ENCODE measurements at regions not wholly inside any gene's neighbourhood (a gene's known extent, or its start where the extent isn't known, plus 50 kb on each side); places are given as distances from the start of the nearest gene placed in this dataset.

- no peaks in the 10 kb centered on the region for H3K36me3 ChIP-seq
- TF ChIP-seq CTCF (IDR thresholded peaks at IDR 0.05), result no peak
- no peaks in the 10 kb centered on the region for H3K27me3 ChIP-seq (ENCODE audit: low read depth)
- DNase-seq (no peak), ATAC-seq (no peak)
- intact Hi-C loops (cut with DNase I), result no loop called here
- H3K4me3 ChIP-seq, result no peak overlapping the region
- H3K4me1 ChIP-seq, result no peaks in the 10 kb centered on the region
- H3K27ac ChIP-seq, result no peak overlapping the region
- no peaks in the 10 kb centered on the region for H3K9me3 ChIP-seq
These were observed 1601.5 kb upstream of the PCDH10 start for GRCh38 chr4:131547506-131547981.

DNA sequence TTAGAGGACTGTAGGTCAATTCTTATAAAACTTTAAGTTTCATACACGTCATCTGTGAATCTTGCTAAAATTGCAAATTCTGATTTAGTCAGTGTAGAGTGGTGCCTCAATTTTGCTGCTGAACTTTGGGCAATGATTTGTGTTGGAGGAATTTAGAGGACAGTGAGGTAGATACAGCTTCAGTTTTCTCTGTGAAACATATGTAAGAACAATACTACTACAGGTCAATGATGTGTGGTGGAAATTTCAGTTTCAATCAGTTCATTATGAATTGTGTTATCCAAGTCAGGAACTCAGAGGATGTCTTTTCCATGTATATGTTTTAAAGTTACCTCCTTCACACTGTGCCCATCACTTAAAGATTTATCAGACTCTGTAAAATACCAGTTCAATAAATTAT, 1597.8 kb upstream of the PCDH10 start:
- no peak overlapping the region for H3K4me3 ChIP-seq
- TF ChIP-seq CTCF (IDR thresholded peaks at IDR 0.05), result no peak
- no peaks in the 10 kb centered on the region for H3K4me1 ChIP-seq
- no peak overlapping the region for H3K27ac ChIP-seq
- no peaks in the 10 kb centered on the region for H3K9me3 ChIP-seq
- ATAC-seq (no peak), DNase-seq (no peak)
- intact Hi-C loops (cut with DNase I), result no loop called here
- no peaks in the 10 kb centered on the region for H3K27me3 ChIP-seq (ENCODE audit: low read depth)
- no peaks in the 10 kb centered on the region for H3K36me3 ChIP-seq

GRCh38 chr4:131566026-131566425, 1583.1 kb upstream of the PCDH10 start:
- DNase-seq, result no peak
- Histone ChIP-seq H3K27me3 (ENCODE audit: low read depth) (no peaks in the 10 kb centered on the region), H3K9me3 (no peaks in the 10 kb centered on the region), H3K4me3 (no peak overlapping the region), H3K27ac (no peak overlapping the region), H3K4me1 (no peaks in the 10 kb centered on the region), H3K36me3 (no peaks in the 10 kb centered on the region)
- intact Hi-C loops (cut with DNase I), result no loop called here
- no peak for TF ChIP-seq CTCF (IDR thresholded peaks at IDR 0.05)
- no peak for ATAC-seq

DNA sequence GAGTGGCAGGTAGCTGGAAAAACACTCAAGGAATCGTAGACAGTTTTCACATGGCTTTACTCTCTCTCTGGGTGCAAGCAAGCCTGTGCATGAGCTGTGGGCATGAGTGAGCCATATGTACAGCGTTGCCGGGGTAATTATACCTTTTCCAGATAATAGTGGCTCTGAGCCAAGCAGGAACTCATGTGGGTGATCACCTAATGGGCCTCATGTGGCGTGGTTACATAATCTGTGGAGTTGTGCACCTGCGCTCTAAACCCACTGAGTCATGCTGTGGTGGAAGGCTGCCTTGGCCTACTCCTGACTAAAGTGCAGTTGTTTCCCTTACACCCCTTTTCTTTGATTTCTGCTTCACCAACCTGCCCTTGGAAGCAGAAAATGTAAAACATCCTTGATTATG, 1564.5 kb upstream of the PCDH10 start:
- Histone ChIP-seq H3K4me1 (no peaks in the 10 kb centered on the region), H3K4me3 (no peak overlapping the region), H3K27ac (no peak overlapping the region), H3K9me3 (no peaks in the 10 kb centered on the region), H3K36me3 (no peaks in the 10 kb centered on the region), H3K27me3 (ENCODE audit: low read depth) (no peaks in the 10 kb centered on the region)
- DNase-seq (no peak), ATAC-seq (no peak)
- intact Hi-C loops (cut with DNase I), result no loop called here
- TF ChIP-seq CTCF (IDR thresholded peaks at IDR 0.05), result no peak

GRCh38 chr4:131595140-131595539, 1554.0 kb upstream of the PCDH10 start:
- DNase-seq (no peak), ATAC-seq (no peak)
- TF ChIP-seq CTCF (IDR thresholded peaks at IDR 0.05), result no peak
- intact Hi-C loops (cut with DNase I), result no loop called here
- H3K4me3 ChIP-seq, result no peak overlapping the region
- no peaks in the 10 kb centered on the region for H3K9me3 ChIP-seq
- H3K4me1 ChIP-seq, result no peaks in the 10 kb centered on the region
- no peaks in the 10 kb centered on the region for H3K36me3 ChIP-seq
- no peak overlapping the region for H3K27ac ChIP-seq
- no peaks in the 10 kb centered on the region for H3K27me3 ChIP-seq (ENCODE audit: low read depth)

DNA sequence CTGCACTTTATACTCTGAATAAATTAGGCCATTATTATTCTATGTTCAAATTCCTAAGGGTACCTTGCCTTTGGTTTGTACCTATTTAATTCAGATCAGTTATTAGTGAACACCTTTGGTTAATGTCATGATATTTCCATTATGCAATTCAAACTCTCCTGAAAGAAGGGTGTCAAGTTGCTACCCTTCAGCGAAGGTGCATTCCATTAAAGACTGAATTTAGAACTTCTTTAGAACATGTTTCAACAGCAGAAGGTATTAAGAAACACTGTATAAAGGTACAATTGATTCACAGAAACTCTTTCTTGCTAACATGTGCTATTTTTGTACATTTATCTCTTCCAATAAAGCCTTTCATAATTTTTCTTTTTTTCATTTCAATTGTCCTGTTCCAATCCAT, 1545.4 kb upstream of the PCDH10 start:
- intact Hi-C loops (cut with DNase I), result no loop called here
- no peak for TF ChIP-seq CTCF (IDR thresholded peaks at IDR 0.05)
- H3K27me3 ChIP-seq (ENCODE audit: low read depth), result no peaks in the 10 kb centered on the region
- no peak overlapping the region for H3K4me3 ChIP-seq
- no peak for DNase-seq
- no peaks in the 10 kb centered on the region for H3K36me3 ChIP-seq
- no peak for ATAC-seq
- H3K9me3 ChIP-seq, result no peaks in the 10 kb centered on the region
- H3K27ac ChIP-seq, result no peak overlapping the region
- no peaks in the 10 kb centered on the region for H3K4me1 ChIP-seq

Data from lower lobe of right lung (tissue), 2 donors.